H9 (cell line): ENCODE measurements at regions not wholly inside any gene's neighbourhood (a gene's known extent, or its start where the extent isn't known, plus 50 kb on each side); places are given as distances from the start of the nearest gene placed in this dataset.

Source experiments
- DNase-seq: peaks from one replicate; pipeline ENCODE4 v3.0.0-alpha.2; 2017
- H2AFZ ChIP-seq: one replicate; pipeline ENCODE4 v1.6.1; 2013; ENCODE audit warnings: mild to moderate bottlenecking, low read length, control low read depth, moderate library complexity
- H2AK5ac ChIP-seq: 2 replicates; pipeline ENCODE4 v1.6.1; 2013; ENCODE audit warnings: low read length, control low read depth, mixed read lengths; ENCODE audit not compliant: insufficient read length
- H2BK120ac ChIP-seq: one replicate; pipeline ENCODE4 v1.6.1; 2013; ENCODE audit warnings: low read depth, mild to moderate bottlenecking, low read length, control low read depth, inconsistent platforms; ENCODE audit not compliant: poor library complexity, severe bottlenecking
- H2BK12ac ChIP-seq: 2 replicates; pipeline ENCODE4 v1.6.1; 2013; ENCODE audit warnings: low read length, control low read depth, mixed read lengths, low read depth; ENCODE audit not compliant: insufficient read length
- H2BK15ac ChIP-seq: 2 replicates; pipeline ENCODE4 v1.6.1; 2013; ENCODE audit warnings: low read depth, low read length, control low read depth
- H2BK20ac ChIP-seq: one replicate; pipeline ENCODE4 v1.6.1; 2013; ENCODE audit warnings: low read depth, mild to moderate bottlenecking, low read length, control low read depth, inconsistent platforms; ENCODE audit not compliant: poor library complexity, severe bottlenecking
- H2BK5ac ChIP-seq: 2 replicates; pipeline ENCODE4 v1.6.1; 2013; ENCODE audit warnings: low read length, control low read depth, mixed read lengths; ENCODE audit not compliant: insufficient read length
- H3K14ac ChIP-seq: 2 replicates; pipeline ENCODE4 v1.6.1; 2013; ENCODE audit warnings: low read length, control low read depth; ENCODE audit not compliant: insufficient read depth
- H3K18ac ChIP-seq: 2 replicates; pipeline ENCODE4 v1.6.1; 2013; ENCODE audit warnings: low read depth, mild to moderate bottlenecking, mixed read lengths, low read length, control low read depth; ENCODE audit not compliant: insufficient read length
- H3K23ac ChIP-seq: 2 replicates; pipeline ENCODE4 v1.6.1; 2013; ENCODE audit warnings: low read length, control low read depth, mixed read lengths, low read depth; ENCODE audit not compliant: insufficient read length
- H3K23me2 ChIP-seq: 2 replicates; pipeline ENCODE4 v1.6.1; 2013; ENCODE audit warnings: low read depth, mild to moderate bottlenecking, mixed read lengths, low read length, control low read depth; ENCODE audit not compliant: insufficient read length, poor library complexity, severe bottlenecking
- H3K27ac ChIP-seq: 2 replicates; pipeline ENCODE4 v1.5.1; 2013; ENCODE audit warnings: low read length, control low read depth, mixed read lengths, low read depth; ENCODE audit not compliant: insufficient read length
- H3K27me3 ChIP-seq: 2 replicates; pipeline ENCODE4 v1.6.1; 2013; ENCODE audit warnings: low read length, control low read depth, inconsistent platforms; ENCODE audit not compliant: insufficient read depth
- H3K4ac ChIP-seq: 2 replicates; pipeline ENCODE4 v1.6.1; 2013; ENCODE audit warnings: low read depth, mild to moderate bottlenecking, control low read depth, inconsistent platforms, low read length, moderate library complexity
- H3K4me1 ChIP-seq: 2 replicates; pipeline ENCODE4 v1.6.1; 2013; ENCODE audit warnings: low read length, control low read depth, inconsistent platforms; ENCODE audit not compliant: insufficient read depth
- H3K4me2 ChIP-seq: 2 replicates; pipeline ENCODE4 v1.6.1; 2013; ENCODE audit warnings: low read length, control low read depth, mixed read lengths; ENCODE audit not compliant: insufficient read length, insufficient read depth
- H3K56ac ChIP-seq: 2 replicates; pipeline ENCODE4 v1.6.1; 2013; ENCODE audit warnings: low read depth, mild to moderate bottlenecking, mixed read lengths, low read length, control low read depth; ENCODE audit not compliant: insufficient read length
- H3K79me1 ChIP-seq: 2 replicates; pipeline ENCODE4 v1.6.1; 2013; ENCODE audit warnings: low read depth, mild to moderate bottlenecking, moderate library complexity, low read length, control low read depth, inconsistent platforms; ENCODE audit not compliant: insufficient read depth, poor library complexity, severe bottlenecking
- H3K79me2 ChIP-seq: 2 replicates; pipeline ENCODE4 v1.6.1; 2013; ENCODE audit warnings: low read length, control low read depth, inconsistent platforms; ENCODE audit not compliant: insufficient read depth
- H3K9ac ChIP-seq: 2 replicates; pipeline ENCODE4 v1.6.1; 2013; ENCODE audit warnings: low read length, control low read depth, mixed read lengths; ENCODE audit not compliant: insufficient read length; ENCODE audit errors: extremely low read depth
- H3K9me3 ChIP-seq: one replicate; pipeline ENCODE4 v1.6.1; 2013; ENCODE audit warnings: low read depth, low read length, inconsistent platforms; ENCODE audit not compliant: control insufficient read depth
- H3T11ph ChIP-seq: one replicate; pipeline ENCODE4 v1.6.1; 2013; ENCODE audit warnings: mild to moderate bottlenecking, low read length, control low read depth, inconsistent platforms
- H4K20me1 ChIP-seq: one replicate; pipeline ENCODE4 v1.6.1; 2013; ENCODE audit not compliant: control insufficient read depth, insufficient read length, insufficient read depth
- H4K5ac ChIP-seq: 2 replicates; pipeline ENCODE4 v1.6.1; 2013; ENCODE audit warnings: low read depth, mild to moderate bottlenecking, mixed read lengths, low read length, control low read depth; ENCODE audit not compliant: insufficient read length
- H4K8ac ChIP-seq: replicated peaks from 2 replicates; pipeline ENCODE4 v1.6.1; 2013; ENCODE audit warnings: low read length, control low read depth, mixed read lengths, low read depth; ENCODE audit not compliant: insufficient read length
- H4K91ac ChIP-seq: 2 replicates; pipeline ENCODE4 v1.6.1; 2013; ENCODE audit warnings: low read depth, mild to moderate bottlenecking, moderate library complexity, mixed read lengths, low read length, control low read depth; ENCODE audit not compliant: insufficient read length
- H3K27ac Mint-ChIP-seq, 3 experiments: 2 replicates in 2 of 3; 3 replicates in 1 of 3; pipeline ENCODE4 v1.8.0; 2020 to 2021; ENCODE audit warnings: mixed read lengths in 3 of 3, mild to moderate bottlenecking in 1 of 3, moderate library complexity in 1 of 3
- H3K27me3 Mint-ChIP-seq: 2 replicates; pipeline ENCODE4 v1.8.0; 2021; ENCODE audit warnings: low read depth, mild to moderate bottlenecking, moderate library complexity, mixed read lengths
- H3K36me3 Mint-ChIP-seq, 3 experiments: 2 replicates in 2 of 3; 3 replicates in 1 of 3; pipeline ENCODE4 v1.8.0; 2020 to 2021; ENCODE audit warnings: low read depth in 3 of 3, mixed read lengths in 3 of 3; ENCODE audit not compliant: insufficient read depth in 1 of 3
- H3K4me1 Mint-ChIP-seq, 2 experiments: 2 replicates each; pipeline ENCODE4 v1.8.0; 2020; ENCODE audit warnings: mixed read lengths in 2 of 2
- H3K4me3 Mint-ChIP-seq, 2 experiments: 2 replicates in 1 of 2; 3 replicates in 1 of 2; pipeline ENCODE4 v1.8.0; 2020 to 2021; ENCODE audit warnings: mild to moderate bottlenecking in 2 of 2, mixed read lengths in 2 of 2, moderate library complexity in 1 of 2
- H3K9me3 Mint-ChIP-seq, 2 experiments: 2 replicates in 1 of 2; 3 replicates in 1 of 2; pipeline ENCODE4 v1.8.0; 2020; ENCODE audit warnings: mild to moderate bottlenecking in 2 of 2, mixed read lengths in 2 of 2, moderate library complexity in 1 of 2
- CTCF ChIP-seq: fragments of 200-600 bp; sonication (generic); conservative IDR thresholded peaks from 3 replicates; pipeline ENCODE4 v1.8.0; 2021; ENCODE audit warnings: antibody characterized with exemption, mild to moderate bottlenecking
- WGBS: extraction: QIAGEN DNeasy Blood & Tissue Kit; methylation state at CpG from one replicate; pipeline ENCODE4 v1.1.7; 2013; ENCODE audit warnings: missing lambda C conversion rate, low lambda C conversion rate, mixed read lengths; ENCODE audit not compliant: insufficient read length; ENCODE audit errors: extremely low coverage; 5-methylcytosine and 5-hydroxymethylcytosine counted together

- H3K4me3 Mint-ChIP-seq, result no peak overlapping the region
- Histone ChIP-seq H3T11ph (no peak overlapping the region), H2AK5ac (no peak overlapping the region), H3K18ac (no peak overlapping the region), H2BK5ac (no peak overlapping the region), H2BK15ac (no peak overlapping the region), H2AFZ (no peak overlapping the region), H3K79me2 (no peaks in the 10 kb centered on the region), H3K23ac (no peak overlapping the region), H2BK120ac (no peak overlapping the region), H2BK20ac (no peak overlapping the region), H3K79me1 (no peaks in the 10 kb centered on the region), H3K27ac (no peak overlapping the region), H3K23me2 (no peaks in the 10 kb centered on the region), H3K27me3 (no peaks in the 10 kb centered on the region), H3K56ac (no peak overlapping the region), H3K4ac (no peak overlapping the region), H4K5ac (no peak overlapping the region), H3K4me1 (peaks cover 14% of the 10 kb centered on the region; the same call in 1 of the 2 replicates), H4K8ac (no peak overlapping the region), H4K91ac (no peak overlapping the region), H3K4me2 (no peak overlapping the region), H2BK12ac (no peak overlapping the region), H3K9ac (no peak overlapping the region), H3K9me3 (no peaks in the 10 kb centered on the region), H4K20me1 (no peaks in the 10 kb centered on the region), H3K14ac (no peak overlapping the region)
- no CpG with 5 or more reads among the region's 1 CpG for WGBS
- no peaks in the 10 kb centered on the region for H3K9me3 Mint-ChIP-seq
- H3K4me1 Mint-ChIP-seq, result peaks cover 41 to 45% of the 10 kb centered on the region in 2 experiments
- no peaks in the 10 kb centered on the region for H3K27me3 Mint-ChIP-seq
- peaks cover 4 to 10% (median 9%) of the 10 kb centered on the region in 3 experiments; a peak in 4 of 7 replicates for H3K36me3 Mint-ChIP-seq
- TF ChIP-seq CTCF, result no peak
- H3K27ac Mint-ChIP-seq, result 0 out of 7 replicates have a peak overlapping the region, but pooled peaks of 1 of the 3 experiments have one; percentile 11
- no peak for DNase-seq
Measured at GRCh38 chr7:66865290-66865864, 55.6 kb upstream of the TMEM248 start.
